VCaP (cell line): ENCODE measurements at regions not wholly inside any gene's neighbourhood (a gene's known extent, or its start where the extent isn't known, plus 50 kb on each side); places are given as distances from the start of the nearest gene placed in this dataset.
"Not testable (repeated sequence)": the region's sequence is repeated elsewhere in the genome, so short reads cannot be mapped to it uniquely, and the experiment has no call there.

Experiments
- H3K27ac ChIP-seq: fragments of 450-650 bp; 2 replicates; pipeline ENCODE4 v1.5.1; 2017
- CTCF ChIP-seq: fragments of 450-650 bp; conservative IDR thresholded peaks from 2 replicates; pipeline ENCODE4 v1.5.1; 2017; ENCODE audit warnings: mild to moderate bottlenecking, moderate library complexity

GRCh38 chr12:31818623-31819268, 89.9 kb upstream of the AMN1 start:
- TF ChIP-seq CTCF, result no peak

GRCh38 chr12:31817120-31817519, 88.3 kb upstream of the AMN1 start:
- no peak overlapping the region for H3K27ac ChIP-seq
- TF ChIP-seq CTCF, result no peak

More at GRCh38 chr12:31818623-31819268, 89.9 kb upstream of the AMN1 start:
- no peak overlapping the region for H3K27ac ChIP-seq

- TF ChIP-seq CTCF, result no peak
- H3K27ac ChIP-seq, result no peak overlapping the region
Measured at GRCh38 chr12:31815096-31815495, 86.3 kb upstream of the AMN1 start.

GRCh38 chr12:31813305-31813704, 84.5 kb upstream of the AMN1 start:
- H3K27ac ChIP-seq, result no peak overlapping the region
- no peak for TF ChIP-seq CTCF

- H3K27ac ChIP-seq, result no peak overlapping the region
- no peak for TF ChIP-seq CTCF
Measured at GRCh38 chr12:31807773-31808097, 78.9 kb upstream of the AMN1 start.

- H3K27ac ChIP-seq, result not testable (repeated sequence)
Measured at GRCh38 chr12:31807081-31807772, 78.4 kb upstream of the AMN1 start.

DNA sequence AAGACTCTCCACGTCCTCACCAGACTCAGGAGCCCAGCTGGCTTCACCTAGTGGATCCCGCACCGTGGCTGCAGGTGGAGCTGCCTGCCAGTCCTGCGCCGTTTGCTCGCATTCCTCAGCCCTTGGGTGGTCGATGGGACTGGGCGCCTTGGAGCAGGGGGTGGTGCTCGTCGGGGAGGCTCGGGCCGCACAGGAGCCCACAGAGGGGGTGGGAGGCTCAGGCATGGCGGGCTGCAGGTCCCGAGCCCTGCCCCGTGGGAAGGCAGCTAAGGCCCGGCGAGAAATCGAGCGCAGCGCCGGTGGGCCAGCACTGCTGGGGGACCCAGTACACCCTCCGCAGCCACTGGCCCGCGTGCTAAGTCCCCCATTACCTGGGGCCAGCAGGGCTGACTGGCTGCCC, 76.9 kb upstream of the AMN1 start:
- not testable (repeated sequence) for H3K27ac ChIP-seq

DNA sequence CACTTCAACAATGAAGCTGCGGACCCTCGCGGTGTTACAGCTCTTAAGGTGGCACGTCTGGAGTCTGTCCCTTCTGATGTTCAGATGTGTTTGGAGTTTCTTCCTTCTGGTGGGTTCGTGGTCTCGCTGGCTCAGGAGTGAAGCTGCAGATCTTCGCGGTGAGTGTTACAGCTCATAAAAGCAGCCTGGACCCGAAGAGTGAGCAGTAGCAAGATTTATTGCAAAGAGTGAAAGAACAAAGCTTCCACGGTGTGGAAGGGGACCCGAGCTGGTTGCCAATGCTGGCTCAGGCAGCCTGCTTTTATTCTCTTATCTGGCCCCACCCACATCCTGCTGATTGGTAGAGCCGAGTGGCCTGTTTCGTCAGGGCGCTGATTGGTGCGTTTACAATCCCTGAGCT, 75.9 kb upstream of the AMN1 start:
- not testable (repeated sequence) for H3K27ac ChIP-seq

GRCh38 chr12:31804185-31804504, 75.3 kb upstream of the AMN1 start:
- no peak for TF ChIP-seq CTCF
- no peak overlapping the region for H3K27ac ChIP-seq
